ENCODE measurements at regions not wholly inside any gene's neighbourhood (a gene's known extent, or its start where the extent isn't known, plus 50 kb on each side); places are given as distances from the start of the nearest gene placed in this dataset.
"Not testable (repeated sequence)": the region's sequence is repeated elsewhere in the genome, so short reads cannot be mapped to it uniquely, and the experiment has no call there.

- no peak overlapping the region for H3K4me3 Mint-ChIP-seq
- H3K4me1 Mint-ChIP-seq: no peaks in the 10 kb centered on the region
- H3K27ac Mint-ChIP-seq: no peak overlapping the region
- H3K27me3 Mint-ChIP-seq (ENCODE audit: low read depth): no peaks in the 10 kb centered on the region
- TF ChIP-seq CTCF (IDR thresholded peaks at IDR 0.05; ENCODE audit: unreplicated experiment): no peak
- no peak for DNase-seq (ENCODE audit: low spot score in 2 of 2, unreplicated experiment in 2 of 2)
- H3K36me3 Mint-ChIP-seq: no peaks in the 10 kb centered on the region
- H3K9me3 Mint-ChIP-seq: peaks cover 76% of the 10 kb centered on the region
Observed at GRCh38 chr5:44987026-44987425, 178.3 kb downstream of the MRPS30 start.

GRCh38 chr5:44991693-44992092, 182.9 kb downstream of the MRPS30 start:
- H3K27me3 Mint-ChIP-seq (ENCODE audit: low read depth): no peaks in the 10 kb centered on the region
- TF ChIP-seq CTCF (IDR thresholded peaks at IDR 0.05; ENCODE audit: unreplicated experiment): no peak

GRCh38 chr5:44993286-44993685, 184.5 kb downstream of the MRPS30 start:
- Mint-ChIP-seq H3K27me3 (ENCODE audit: low read depth) (no peaks in the 10 kb centered on the region), H3K27ac (no peak overlapping the region), H3K9me3 (peaks cover 38% of the 10 kb centered on the region), H3K4me3 (no peak overlapping the region), H3K4me1 (no peaks in the 10 kb centered on the region), H3K36me3 (no peaks in the 10 kb centered on the region)
- no peak for TF ChIP-seq CTCF (IDR thresholded peaks at IDR 0.05; ENCODE audit: unreplicated experiment)
- no peak for DNase-seq (ENCODE audit: low spot score in 2 of 2, unreplicated experiment in 2 of 2)

More at GRCh38 chr5:44991693-44992092, 182.9 kb downstream of the MRPS30 start:
- Mint-ChIP-seq H3K4me3 (no peak overlapping the region), H3K27ac (no peak overlapping the region), H3K36me3 (no peaks in the 10 kb centered on the region), H3K9me3 (peaks cover 48% of the 10 kb centered on the region), H3K4me1 (no peaks in the 10 kb centered on the region)
- no peak for DNase-seq (ENCODE audit: low spot score in 2 of 2, unreplicated experiment in 2 of 2)

- H3K4me1 Mint-ChIP-seq: no peaks in the 10 kb centered on the region
- no peaks in the 10 kb centered on the region for H3K27me3 Mint-ChIP-seq (ENCODE audit: low read depth)
- H3K4me3 Mint-ChIP-seq: no peak overlapping the region
- H3K27ac Mint-ChIP-seq: no peak overlapping the region
- no peak for TF ChIP-seq CTCF (IDR thresholded peaks at IDR 0.05; ENCODE audit: unreplicated experiment)
- peaks cover 4% of the 10 kb centered on the region for H3K9me3 Mint-ChIP-seq
- DNase-seq (ENCODE audit: low spot score in 2 of 2, unreplicated experiment in 2 of 2): no peak
- no peaks in the 10 kb centered on the region for H3K36me3 Mint-ChIP-seq
Observed at GRCh38 chr5:44997506-44997905, 188.8 kb downstream of the MRPS30 start.

GRCh38 chr5:45007102-45007501, 198.4 kb downstream of the MRPS30 start:
- not testable (repeated sequence) for H3K4me3 Mint-ChIP-seq; H3K9me3 Mint-ChIP-seq; H3K27ac Mint-ChIP-seq; H3K36me3 Mint-ChIP-seq; H3K4me1 Mint-ChIP-seq; DNase-seq (ENCODE audit: low spot score in 2 of 2, unreplicated experiment in 2 of 2); H3K27me3 Mint-ChIP-seq (ENCODE audit: low read depth)

GRCh38 chr5:45017568-45017967, 208.8 kb downstream of the MRPS30 start:
- no peak for TF ChIP-seq CTCF (IDR thresholded peaks at IDR 0.05; ENCODE audit: unreplicated experiment)
- Mint-ChIP-seq H3K4me3 (no peak overlapping the region), H3K36me3 (no peaks in the 10 kb centered on the region), H3K27ac (no peak overlapping the region), H3K4me1 (no peaks in the 10 kb centered on the region), H3K27me3 (ENCODE audit: low read depth) (no peaks in the 10 kb centered on the region), H3K9me3 (peaks cover 4% of the 10 kb centered on the region)
- DNase-seq (ENCODE audit: low spot score in 2 of 2, unreplicated experiment in 2 of 2): no peak
